ENCODE measurements at regions not wholly inside any gene's neighbourhood (a gene's known extent, or its start where the extent isn't known, plus 50 kb on each side); places are given as distances from the start of the nearest gene placed in this dataset.

GRCh38 chr1:221494670-221495069 is 247.2 kb downstream of the DUSP10 start (continued):
- no peak for TF ChIP-seq ZNF207 (IDR thresholded peaks at IDR 0.05; ENCODE audit: borderline replicate concordance)
- no peak for TF ChIP-seq MLLT1 (IDR thresholded peaks at IDR 0.05)
- no peak for TF ChIP-seq CEBPB (IDR thresholded peaks at IDR 0.05; ENCODE audit: borderline replicate concordance in 1 of 2, low read depth in 2 of 2, low read length in 2 of 2)
- TF ChIP-seq SP1 (IDR thresholded peaks at IDR 0.05; ENCODE audit: low read depth, low read length), result no peak

GRCh38 chr1:221497046-221497445 is 244.8 kb downstream of the DUSP10 start:
- TF ChIP-seq POU2F2 (IDR thresholded peaks at IDR 0.05; ENCODE audit: borderline replicate concordance, low read depth, low read length), result no peak
- TF ChIP-seq CBX5 (IDR thresholded peaks at IDR 0.05; ENCODE audit: low read depth), result no peak
- TF ChIP-seq ZSCAN29 (IDR thresholded peaks at IDR 0.05), result no peak
- TF ChIP-seq SREBF2 (IDR thresholded peaks at IDR 0.05; ENCODE audit: low read length), result no peak
- TF ChIP-seq TCF12 (IDR thresholded peaks at IDR 0.05; ENCODE audit: low read depth, low read length), result no peak
- Histone ChIP-seq H3K9ac (ENCODE audit: control insufficient read depth, insufficient read depth, low read length) (no peak overlapping the region), H2AFZ (ENCODE audit: control insufficient read depth, low read depth, low read length) (no peak overlapping the region), H3K4me2 (ENCODE audit: control insufficient read depth, insufficient read depth) (no peak overlapping the region), H4K20me1 (ENCODE audit: control insufficient read depth, insufficient read depth) (no peaks in the 10 kb centered on the region), H3K4me3 (no peak overlapping the region), H3K36me3 (ENCODE audit: control insufficient read depth in 2 of 2, insufficient read depth in 2 of 2, low read length in 1 of 2) (no peaks in the 10 kb centered on the region), H3K9me3 (replicated peaks; ENCODE audit: control insufficient read depth, insufficient read depth, low read length) (no peaks in the 10 kb centered on the region), H3K4me1 (ENCODE audit: control insufficient read depth, insufficient read depth, low read length) (no peaks in the 10 kb centered on the region), H3K27ac (ENCODE audit: control insufficient read depth, insufficient read depth) (no peak overlapping the region), H3K79me2 (ENCODE audit: control insufficient read depth, insufficient read depth, low read length) (no peaks in the 10 kb centered on the region), H3K27me3 (replicated peaks in 1 of 2; ENCODE audit: control insufficient read depth in 2 of 2, insufficient read depth in 2 of 2, low read length in 1 of 2) (no peaks in the 10 kb centered on the region)
- 70% methylated on average over 3 of the region's 3 CpGs for WGBS (ENCODE audit: insufficient coverage, insufficient replicate concordance, low lambda C conversion rate, missing lambda C conversion rate)
- FAIRE-seq, result no peak
- CTCF ChIA-PET, result interaction anchor here (1.2 kb wide), 1 partner anchor 18 kb away, joined by 3 read pairs; no protein-coding TSS in a partner anchor
- no TSS peak for BruUV-seq (replicated peaks)
- RAD21 ChIA-PET (ENCODE audit: unreplicated experiment), result no interaction called here
- no peak for ATAC-seq
- POLR2A ChIA-PET, result interaction anchor here (0.6 to 0.7 kb wide), 2 partner anchors 216 to 244 kb away, joined by 3 read pairs; no protein-coding TSS in a partner anchor
- SMC1A ChIA-PET (ENCODE audit: uncharacterized antibody, unreplicated experiment), result interaction anchor here (1.6 kb wide), 1 partner anchor 958 kb away, joined by 3 read pairs; no protein-coding TSS in a partner anchor
- in situ Hi-C loops (cut with MboI) (no loop called here), intact Hi-C loops (cut with micrococcal nuclease; ENCODE audit: unreplicated experiment) (no loop called here)
- no peak for DNase-seq (ENCODE audit: low read depth, low spot score)
